ENCODE measurements at regions not wholly inside any gene's neighbourhood (a gene's known extent, or its start where the extent isn't known, plus 50 kb on each side); places are given as distances from the start of the nearest gene placed in this dataset.

GRCh38 chr5:91910655-91911054 is 527.5 kb upstream of the ARRDC3 start:
- ChIA-PET POLR2A (no interaction called here), RAD21 (ENCODE audit: unreplicated experiment) (no interaction called here), CTCF (no interaction called here), SMC1A (ENCODE audit: uncharacterized antibody, unreplicated experiment) (interaction anchor here (1.5 kb wide), 1 partner anchor 19 kb away, joined by 3 read pairs; no protein-coding TSS in a partner anchor)
- in situ Hi-C loops (cut with MboI) (no loop called here), intact Hi-C loops (cut with micrococcal nuclease; ENCODE audit: unreplicated experiment) (no loop called here)
- no peaks in the 10 kb centered on the region for H3K27me3 ChIP-seq (replicated peaks in 1 of 2; ENCODE audit: control insufficient read depth in 2 of 2, insufficient read depth in 2 of 2, low read length in 1 of 2)
- peak; percentile 75 for ATAC-seq
- H3K27ac ChIP-seq (ENCODE audit: control insufficient read depth, insufficient read depth): no peak overlapping the region
- no peak overlapping the region for H3K9ac ChIP-seq (ENCODE audit: control insufficient read depth, insufficient read depth, low read length)
- no peaks in the 10 kb centered on the region for H3K36me3 ChIP-seq (ENCODE audit: control insufficient read depth in 2 of 2, insufficient read depth in 2 of 2, low read length in 1 of 2)
- H3K4me3 ChIP-seq: no peak overlapping the region
- H3K79me2 ChIP-seq (ENCODE audit: control insufficient read depth, insufficient read depth, low read length): no peaks in the 10 kb centered on the region
- no peak for FAIRE-seq
- H4K20me1 ChIP-seq (ENCODE audit: control insufficient read depth, insufficient read depth): no peaks in the 10 kb centered on the region
- DNase-seq (ENCODE audit: low read depth, low spot score): no peak
- no peaks in the 10 kb centered on the region for H3K9me3 ChIP-seq (replicated peaks; ENCODE audit: control insufficient read depth, insufficient read depth, low read length)
- H3K4me2 ChIP-seq (ENCODE audit: control insufficient read depth, insufficient read depth): no peak overlapping the region
- BruUV-seq (replicated peaks): no TSS peak
- H2AFZ ChIP-seq (ENCODE audit: control insufficient read depth, low read depth, low read length): no peak overlapping the region
- no peaks in the 10 kb centered on the region for H3K4me1 ChIP-seq (ENCODE audit: control insufficient read depth, insufficient read depth, low read length)
- TF ChIP-seq NFXL1 (IDR thresholded peaks at IDR 0.05; ENCODE audit: borderline replicate concordance): no peak
- TF ChIP-seq STAT1 (conservative IDR thresholded peaks at IDR 0.05): no peak
- TF ChIP-seq ESRRA (IDR thresholded peaks at IDR 0.05; ENCODE audit: low read length): no peak
- no peak for TF ChIP-seq SMARCA5 (IDR thresholded peaks at IDR 0.05)
- no peak for TF ChIP-seq RAD51 (IDR thresholded peaks at IDR 0.05)
- TF ChIP-seq PAX8 (IDR thresholded peaks at IDR 0.05): no peak
- TF ChIP-seq BMI1 (IDR thresholded peaks at IDR 0.05; ENCODE audit: borderline replicate concordance): no peak
- TF ChIP-seq PML (IDR thresholded peaks at IDR 0.05; ENCODE audit: low read length): no peak
- no peak for TF ChIP-seq POU2F2 (IDR thresholded peaks at IDR 0.05; ENCODE audit: borderline replicate concordance, low read depth, low read length)
- TF ChIP-seq TBL1XR1 (IDR thresholded peaks at IDR 0.05; ENCODE audit: low read depth, low read length): no peak
- TF ChIP-seq ZBTB4 (CRISPR knock-in tag; IDR thresholded peaks at IDR 0.05): no peak
- TF ChIP-seq E4F1 (IDR thresholded peaks at IDR 0.05; ENCODE audit: borderline replicate concordance, partially characterized antibody): no peak
- TF ChIP-seq TCF3 (IDR thresholded peaks at IDR 0.05; ENCODE audit: borderline replicate concordance, insufficient read depth, low read depth, low read length): no peak
- TF ChIP-seq ZNF274 (IDR thresholded peaks at IDR 0.05; ENCODE audit: insufficient read depth, insufficient read length): no peak
- 32% methylated on average over 4 of the region's 4 CpGs for whole genome bisulfite sequencing (ENCODE audit: insufficient coverage, insufficient replicate concordance, low lambda C conversion rate, missing lambda C conversion rate)

Measured in GM12878 (cell line).